Lower leg skin (tissue), 4 donors: ENCODE measurements at regions not wholly inside any gene's neighbourhood (a gene's known extent, or its start where the extent isn't known, plus 50 kb on each side); places are given as distances from the start of the nearest gene placed in this dataset.

Source experiments
- DNase-seq, 2 donors: peaks; one replicate each; pipeline ENCODE4 v3.0.0-alpha.2; 2019; ENCODE audit warnings: low spot score in 2 of 2
- H3K4me3 ChIP-seq: fragments of 200-600 bp; sonication (generic); 2 replicates; pipeline ENCODE4 v1.5.1; 2017; ENCODE audit warnings: mild to moderate bottlenecking, low read depth; ENCODE audit not compliant: poor library complexity, severe bottlenecking
- CTCF ChIP-seq, 3 donors: fragments of 450-650 bp; IDR thresholded peaks; one replicate each; pipeline ENCODE4 v1.5.1; 2016; ENCODE audit warnings: antibody characterized with exemption in 3 of 3, mild to moderate bottlenecking in 3 of 3, moderate library complexity in 2 of 3
- POLR2A ChIP-seq, 2 donors: fragments of 450-650 bp; IDR thresholded peaks; one replicate each; pipeline ENCODE4 v1.6.1; 2016 to 2017; ENCODE audit warnings: antibody characterized with exemption in 2 of 2, mild to moderate bottlenecking in 1 of 2, moderate library complexity in 1 of 2
- WGBS, 2 donors: methylation state at CpG; one replicate each; pipeline ENCODE4 v1.1.5; 2018; 5-methylcytosine and 5-hydroxymethylcytosine counted together
- intact Hi-C: fragments of 100-400 bp; cut with DNase I; formaldehyde crosslinking; loops from one replicate; pipeline ENCODE4 v1.15.0; 2023; ENCODE audit warnings: low total_unique reads

DNA sequence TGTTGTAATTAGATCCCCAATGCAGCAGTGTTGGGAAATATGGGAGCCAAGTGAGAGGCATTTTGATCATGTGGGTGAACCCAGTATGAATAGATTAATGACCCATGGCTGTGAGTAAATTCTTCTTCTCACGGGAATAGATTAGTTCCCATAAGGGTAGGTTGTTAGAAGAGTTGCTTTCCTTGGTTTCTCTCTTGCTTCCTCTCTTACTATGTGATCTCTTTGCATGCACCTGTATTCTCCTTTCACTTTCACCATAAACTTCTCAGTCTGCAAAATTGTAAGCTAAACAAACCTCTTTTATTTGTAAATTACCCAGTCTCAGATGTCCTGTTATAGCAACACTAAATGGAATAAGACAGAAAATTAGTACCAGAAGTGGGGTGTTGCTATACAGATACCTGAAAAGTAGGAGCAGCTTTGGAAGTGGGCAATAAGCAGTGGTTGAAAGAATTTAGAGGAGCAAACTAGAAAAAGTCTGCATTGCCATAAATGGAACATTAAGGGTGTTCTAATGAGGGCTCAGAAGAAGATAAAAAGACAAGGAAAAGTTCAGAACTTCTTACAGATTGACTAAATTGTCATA lies 1090.0 kb upstream of the ARRDC3 start:
- no peak for DNase-seq
- WGBS, 2 donors = 60 to 63% methylated on average over 1 of the region's 1 CpG
- TF ChIP-seq CTCF (IDR thresholded peaks at IDR 0.05) (no peak), POLR2A (IDR thresholded peaks at IDR 0.05) (no peak)
- H3K4me3 ChIP-seq = no peak overlapping the region
- intact Hi-C loops = no loop called here

GRCh38 chr5:92471861-92472260 lies 1088.7 kb upstream of the ARRDC3 start:
- 72 to 76% methylated on average over 2 of the region's 2 CpGs for WGBS, 2 donors
- no peak overlapping the region for H3K4me3 ChIP-seq
- no peak for DNase-seq
- TF ChIP-seq POLR2A (IDR thresholded peaks at IDR 0.05) = no peak
- no peak for TF ChIP-seq CTCF (IDR thresholded peaks at IDR 0.05)
- intact Hi-C loops = no loop called here

DNA sequence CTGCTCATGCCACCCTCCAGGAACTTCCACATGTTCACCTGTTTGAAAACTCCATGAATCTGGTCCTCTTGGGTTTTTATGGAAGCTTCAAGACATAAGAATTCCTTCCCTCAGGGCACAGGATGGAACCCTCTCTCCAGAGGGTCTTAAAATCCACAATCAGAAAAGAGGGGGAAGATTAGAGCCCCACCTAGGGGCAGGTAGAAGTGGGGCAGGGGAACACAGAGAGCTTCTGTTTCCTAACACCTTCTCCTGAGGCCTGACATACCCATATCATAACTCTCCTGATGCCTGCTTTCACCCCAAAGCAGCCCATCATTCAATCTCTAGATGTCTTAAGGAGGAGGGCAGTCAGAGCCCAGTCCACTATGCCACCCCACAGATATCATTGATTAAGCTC lies 1087.7 kb upstream of the ARRDC3 start:
- intact Hi-C loops = no loop called here

DNA sequence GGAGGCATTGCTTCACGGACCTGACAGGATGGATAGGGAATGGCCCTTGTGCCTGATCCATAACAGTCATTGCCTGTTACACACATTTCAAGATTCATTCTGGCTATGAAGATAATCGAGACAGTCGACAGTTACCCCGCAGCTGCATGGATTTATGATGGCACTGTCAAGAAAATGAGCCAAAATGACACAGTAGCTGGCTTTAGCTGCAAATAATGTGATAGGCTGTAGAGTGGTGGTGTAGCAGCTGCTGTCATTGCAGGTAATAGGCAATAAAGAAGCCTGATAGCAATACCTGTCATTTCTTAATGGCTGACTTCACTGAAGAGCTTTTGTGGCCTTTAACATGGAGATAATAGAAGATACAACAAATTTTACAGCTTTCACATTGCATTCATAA lies 1085.2 kb upstream of the ARRDC3 start:
- intact Hi-C loops = no loop called here
- 45 to 49% methylated on average over 4 of the region's 4 CpGs for WGBS, 2 donors
- DNase-seq = no peak
- TF ChIP-seq CTCF (IDR thresholded peaks at IDR 0.05) (no peak), POLR2A (IDR thresholded peaks at IDR 0.05) (no peak)
- H3K4me3 ChIP-seq = no peak overlapping the region

More for the DNA sequence above, 1087.7 kb upstream of the ARRDC3 start:
- TF ChIP-seq POLR2A (IDR thresholded peaks at IDR 0.05) (no peak), CTCF (IDR thresholded peaks at IDR 0.05) (no peak)
- no peak for DNase-seq
- H3K4me3 ChIP-seq = no peak overlapping the region

DNA sequence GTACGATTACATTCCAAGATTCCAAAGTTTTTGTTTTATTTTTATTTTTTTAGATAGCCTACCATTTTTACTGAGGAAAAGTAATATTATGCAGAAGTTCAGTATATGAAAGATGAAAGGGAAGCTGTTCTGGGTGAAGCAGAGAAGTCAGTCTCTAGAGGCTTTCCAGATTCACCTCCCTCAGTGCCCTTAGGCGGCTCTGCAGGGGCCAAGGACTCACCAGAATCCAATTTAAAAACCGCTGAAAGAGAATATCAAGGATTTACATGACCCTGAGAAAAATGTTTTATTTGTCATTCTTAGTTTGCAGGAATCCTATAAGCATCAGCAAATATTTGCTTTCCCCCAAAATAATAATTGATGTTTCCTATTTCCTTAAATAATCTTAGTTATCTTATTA lies 1084.6 kb upstream of the ARRDC3 start:
- H3K4me3 ChIP-seq = no peak overlapping the region
- no peak for DNase-seq
- intact Hi-C loops = no loop called here
- TF ChIP-seq POLR2A (IDR thresholded peaks at IDR 0.05) (no peak), CTCF (IDR thresholded peaks at IDR 0.05) (no peak)
- 71 to 77% methylated on average over 3 of the region's 3 CpGs for WGBS, 2 donors

GRCh38 chr5:92460505-92460904 lies 1077.4 kb upstream of the ARRDC3 start:
- WGBS, 2 donors = 66 to 71% methylated on average over 2 of the region's 2 CpGs
- no peak for DNase-seq
- intact Hi-C loops = no loop called here
- H3K4me3 ChIP-seq = no peak overlapping the region
- TF ChIP-seq POLR2A (IDR thresholded peaks at IDR 0.05) (no peak), CTCF (IDR thresholded peaks at IDR 0.05) (no peak)
